K562 (cell line): ENCODE measurements at regions not wholly inside any gene's neighbourhood (a gene's known extent, or its start where the extent isn't known, plus 50 kb on each side); places are given as distances from the start of the nearest gene placed in this dataset.
A peak's percentile ranks its signal among the peaks of the same experiment; 100 is the strongest.

ENCODE experiments used
- MAFK ChIP-seq: IDR thresholded peaks from 2 replicates; pipeline ENCODE4 v1.6.1; 2011; ENCODE audit warnings: low read length, improper control_type of control experiment
- POLR2A ChIP-seq: fragments of 450-650 bp; conservative IDR thresholded peaks from 2 replicates; pipeline ENCODE4 v1.6.1; 2016
- RBM22 ChIP-seq: fragments of 200-400 bp; formaldehyde crosslinking; IDR thresholded peaks from 2 replicates; pipeline ENCODE4 v1.6.1; 2018; ENCODE audit warnings: low read length, low read depth; ENCODE audit not compliant: poor library complexity, severe bottlenecking
- SREBF2 ChIP-seq: sonication (generic); formaldehyde crosslinking; IDR thresholded peaks from 2 replicates; pipeline ENCODE4 v1.4.0; 2020; ENCODE audit warnings: mild to moderate bottlenecking, missing genetic modification reagents
- TAF1 ChIP-seq: IDR thresholded peaks from 2 replicates; pipeline ENCODE4 v1.6.1; 2011; ENCODE audit warnings: mild to moderate bottlenecking, low read length, moderate library complexity; ENCODE audit not compliant: insufficient read depth, control insufficient read depth, severe bottlenecking; ENCODE audit errors: extremely low read depth
- ZFX ChIP-seq: sonication (generic); formaldehyde crosslinking; IDR thresholded peaks from 2 replicates; pipeline ENCODE4 v1.8.0; 2022; ENCODE audit warnings: mild to moderate bottlenecking, missing genetic modification reagents, moderate library complexity
- TF ChIP-seq, protein P1 (sequence below): fragments of 250-450 bp; sonication (Bioruptor Pico); IDR thresholded peaks from 2 replicates; pipeline ENCODE4 v1.6.1; 2021; ENCODE audit warnings: mild to moderate bottlenecking
- TF ChIP-seq, protein P2 (sequence below), 3 experiments: IDR thresholded peaks in 2 of 3; conservative IDR thresholded peaks in 1 of 3; 2 replicates each; pipeline ENCODE4 v1.5.1; 2011 to 2012; ENCODE audit warnings: low read length in 3 of 3, mild to moderate bottlenecking in 3 of 3, control low read depth in 2 of 3, improper control_type of control experiment in 1 of 3, inconsistent platforms in 1 of 3, low read depth in 1 of 3, mixed read lengths in 1 of 3, moderate library complexity in 1 of 3; ENCODE audit not compliant: insufficient read depth in 2 of 3
- TF ChIP-seq, protein P3 (sequence below): sonication (generic); formaldehyde crosslinking; IDR thresholded peaks from 2 replicates; pipeline ENCODE4 v1.8.1; 2023; ENCODE audit warnings: mild to moderate bottlenecking, missing genetic modification reagents, moderate library complexity
- TF ChIP-seq, protein P4 (sequence below): sonication (generic); formaldehyde crosslinking; IDR thresholded peaks from 2 replicates; pipeline ENCODE4 v1.8.1; 2022; ENCODE audit warnings: missing genetic modification reagents

DNA sequence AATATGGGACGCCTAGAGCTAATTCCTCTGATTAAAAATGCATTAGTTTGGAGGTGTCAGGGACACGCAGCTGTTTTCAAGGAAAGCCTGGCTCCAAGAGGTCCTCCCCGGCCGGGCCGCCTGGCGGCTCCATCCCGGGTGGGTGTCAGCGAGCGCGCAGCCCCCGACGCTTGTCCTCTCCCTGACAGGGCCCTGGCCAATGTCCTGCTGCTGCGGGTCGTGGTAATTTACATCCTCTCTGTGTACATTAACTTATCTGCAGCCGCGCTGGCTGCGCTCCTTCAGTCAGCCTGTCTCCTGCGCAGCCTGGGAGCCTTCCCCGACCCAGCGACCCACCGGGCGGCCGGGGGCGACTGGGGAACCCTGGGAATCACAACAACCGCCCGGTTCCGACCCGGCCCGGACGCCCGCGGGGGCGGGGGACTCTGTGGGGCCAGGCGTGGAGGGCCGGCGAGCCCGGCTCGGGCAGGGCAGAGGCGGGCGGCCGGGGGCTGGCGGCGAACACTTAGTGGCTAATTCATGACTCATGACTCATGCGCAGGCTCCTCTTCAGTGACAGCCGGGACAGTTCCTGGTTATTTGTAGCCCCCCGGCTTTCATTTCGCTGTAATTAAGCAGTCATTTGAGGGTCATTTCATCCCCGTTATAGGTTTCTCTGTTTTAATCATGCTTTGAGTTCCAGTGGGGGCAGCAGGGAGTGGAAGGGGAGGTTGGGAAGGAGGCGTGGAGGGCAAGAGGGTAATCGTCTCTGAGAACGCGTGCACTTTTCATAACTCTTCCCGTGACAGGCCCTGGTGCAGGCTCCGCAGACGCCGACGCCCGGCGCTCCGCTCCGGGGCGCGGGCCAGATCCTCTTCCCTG is 141.9 kb upstream of the CTAGE1 start:
- TF ChIP-seq SREBF2 (CRISPR knock-in tag) (no peak), POLR2A (no peak), MAFK (no peak), RBM22 (no peak), ZFX (CRISPR knock-in tag) (peak; percentile 61), TAF1 (peak; percentile 37)
- TF ChIP-seq, protein P1, sequence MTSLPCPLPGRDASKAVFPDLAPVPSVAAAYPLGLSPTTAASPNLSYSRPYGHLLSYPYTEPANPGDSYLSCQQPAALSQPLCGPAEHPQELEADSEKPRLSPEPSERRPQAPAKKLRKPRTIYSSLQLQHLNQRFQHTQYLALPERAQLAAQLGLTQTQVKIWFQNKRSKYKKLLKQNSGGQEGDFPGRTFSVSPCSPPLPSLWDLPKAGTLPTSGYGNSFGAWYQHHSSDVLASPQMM (CRISPR knock-in tag): no peak
- TF ChIP-seq, protein P2, sequence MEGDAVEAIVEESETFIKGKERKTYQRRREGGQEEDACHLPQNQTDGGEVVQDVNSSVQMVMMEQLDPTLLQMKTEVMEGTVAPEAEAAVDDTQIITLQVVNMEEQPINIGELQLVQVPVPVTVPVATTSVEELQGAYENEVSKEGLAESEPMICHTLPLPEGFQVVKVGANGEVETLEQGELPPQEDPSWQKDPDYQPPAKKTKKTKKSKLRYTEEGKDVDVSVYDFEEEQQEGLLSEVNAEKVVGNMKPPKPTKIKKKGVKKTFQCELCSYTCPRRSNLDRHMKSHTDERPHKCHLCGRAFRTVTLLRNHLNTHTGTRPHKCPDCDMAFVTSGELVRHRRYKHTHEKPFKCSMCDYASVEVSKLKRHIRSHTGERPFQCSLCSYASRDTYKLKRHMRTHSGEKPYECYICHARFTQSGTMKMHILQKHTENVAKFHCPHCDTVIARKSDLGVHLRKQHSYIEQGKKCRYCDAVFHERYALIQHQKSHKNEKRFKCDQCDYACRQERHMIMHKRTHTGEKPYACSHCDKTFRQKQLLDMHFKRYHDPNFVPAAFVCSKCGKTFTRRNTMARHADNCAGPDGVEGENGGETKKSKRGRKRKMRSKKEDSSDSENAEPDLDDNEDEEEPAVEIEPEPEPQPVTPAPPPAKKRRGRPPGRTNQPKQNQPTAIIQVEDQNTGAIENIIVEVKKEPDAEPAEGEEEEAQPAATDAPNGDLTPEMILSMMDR (IDR thresholded peaks at IDR 0.05 in 2 of 3, conservative IDR thresholded peaks at IDR 0.05 in 1 of 3; ENCODE audit: insufficient read depth in 2 of 3, low read depth in 1 of 3, low read length in 3 of 3): peak; percentile 15 to 22 (median 17); a peak in 2 of 6 replicates
- TF ChIP-seq, protein P3, sequence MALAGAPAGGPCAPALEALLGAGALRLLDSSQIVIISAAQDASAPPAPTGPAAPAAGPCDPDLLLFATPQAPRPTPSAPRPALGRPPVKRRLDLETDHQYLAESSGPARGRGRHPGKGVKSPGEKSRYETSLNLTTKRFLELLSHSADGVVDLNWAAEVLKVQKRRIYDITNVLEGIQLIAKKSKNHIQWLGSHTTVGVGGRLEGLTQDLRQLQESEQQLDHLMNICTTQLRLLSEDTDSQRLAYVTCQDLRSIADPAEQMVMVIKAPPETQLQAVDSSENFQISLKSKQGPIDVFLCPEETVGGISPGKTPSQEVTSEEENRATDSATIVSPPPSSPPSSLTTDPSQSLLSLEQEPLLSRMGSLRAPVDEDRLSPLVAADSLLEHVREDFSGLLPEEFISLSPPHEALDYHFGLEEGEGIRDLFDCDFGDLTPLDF: no peak
- TF ChIP-seq, protein P4, sequence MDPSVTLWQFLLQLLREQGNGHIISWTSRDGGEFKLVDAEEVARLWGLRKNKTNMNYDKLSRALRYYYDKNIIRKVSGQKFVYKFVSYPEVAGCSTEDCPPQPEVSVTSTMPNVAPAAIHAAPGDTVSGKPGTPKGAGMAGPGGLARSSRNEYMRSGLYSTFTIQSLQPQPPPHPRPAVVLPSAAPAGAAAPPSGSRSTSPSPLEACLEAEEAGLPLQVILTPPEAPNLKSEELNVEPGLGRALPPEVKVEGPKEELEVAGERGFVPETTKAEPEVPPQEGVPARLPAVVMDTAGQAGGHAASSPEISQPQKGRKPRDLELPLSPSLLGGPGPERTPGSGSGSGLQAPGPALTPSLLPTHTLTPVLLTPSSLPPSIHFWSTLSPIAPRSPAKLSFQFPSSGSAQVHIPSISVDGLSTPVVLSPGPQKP: no peak
